ENCODE measurements at regions not wholly inside any gene's neighbourhood (a gene's known extent, or its start where the extent isn't known, plus 50 kb on each side); places are given as distances from the start of the nearest gene placed in this dataset.

DNA sequence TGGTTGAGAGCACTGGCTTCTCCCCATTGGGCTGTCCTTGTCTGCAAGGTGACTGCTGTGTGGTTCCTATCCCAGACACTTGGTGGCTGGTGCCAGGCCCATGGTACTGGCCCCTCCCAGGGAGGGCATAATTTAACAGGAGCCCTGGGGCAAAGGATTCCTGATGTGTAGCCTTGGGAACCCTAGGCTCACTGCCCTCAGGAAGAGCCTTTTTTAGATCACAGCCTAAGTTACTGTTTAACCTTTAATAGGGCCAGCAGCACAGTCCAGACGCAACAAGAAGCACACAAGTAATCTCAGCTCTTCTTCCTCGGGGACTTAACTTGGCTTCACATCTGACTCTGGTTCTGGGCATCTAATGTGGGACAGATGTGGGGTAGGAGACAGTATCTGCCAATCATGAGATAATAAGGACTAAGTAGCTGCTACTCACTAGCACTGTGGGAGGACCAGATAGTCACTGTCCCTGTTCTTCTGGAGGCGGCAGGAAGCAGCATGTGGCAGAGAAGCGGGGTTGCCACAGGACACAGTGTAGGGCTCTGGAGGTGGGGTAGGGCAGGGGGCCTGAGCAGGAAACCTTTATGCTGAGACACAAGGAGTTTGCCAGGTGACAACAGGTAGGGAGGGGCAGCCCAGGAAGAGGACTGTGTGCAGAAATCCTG is 136.3 kb downstream of the TMEM17 start:
- DNase-seq (ENCODE audit: low spot score): no peak

DNA sequence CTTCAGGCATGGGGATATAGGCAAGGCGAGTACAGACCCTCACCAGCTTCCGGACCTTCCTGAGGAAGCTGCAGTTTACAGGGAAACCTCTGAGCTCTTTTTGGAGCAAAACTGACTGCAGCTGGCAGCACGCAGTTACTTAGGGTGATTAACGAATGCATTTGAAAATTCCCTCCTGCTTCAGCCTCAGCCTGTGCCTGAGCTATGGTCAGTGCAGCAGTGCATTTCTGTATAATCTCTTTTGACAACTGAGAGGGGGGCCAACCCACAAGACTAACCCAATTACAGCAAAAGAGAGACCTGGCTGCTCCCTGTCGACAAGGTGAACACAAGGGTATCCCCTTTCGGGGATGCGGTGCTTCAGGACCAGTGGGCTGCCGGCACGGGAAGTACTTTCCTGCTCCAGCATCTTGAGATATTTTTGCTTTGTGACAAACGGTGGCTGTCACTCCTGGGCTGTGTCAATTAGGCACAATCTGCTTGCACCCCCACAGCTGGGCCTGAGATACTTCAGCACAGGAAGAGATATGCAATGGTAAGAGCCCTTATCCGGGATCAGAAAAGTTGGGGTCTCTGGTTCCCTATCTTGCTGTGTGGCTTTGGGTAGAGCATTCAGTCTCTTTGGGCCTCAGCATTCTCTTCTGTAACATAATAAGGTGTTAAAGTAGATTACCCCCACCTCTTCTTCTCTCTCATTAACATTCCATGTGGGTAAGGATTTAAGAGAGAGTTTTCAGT is 141.0 kb downstream of the TMEM17 start:
- DNase-seq (ENCODE audit: low spot score): no peak

DNA sequence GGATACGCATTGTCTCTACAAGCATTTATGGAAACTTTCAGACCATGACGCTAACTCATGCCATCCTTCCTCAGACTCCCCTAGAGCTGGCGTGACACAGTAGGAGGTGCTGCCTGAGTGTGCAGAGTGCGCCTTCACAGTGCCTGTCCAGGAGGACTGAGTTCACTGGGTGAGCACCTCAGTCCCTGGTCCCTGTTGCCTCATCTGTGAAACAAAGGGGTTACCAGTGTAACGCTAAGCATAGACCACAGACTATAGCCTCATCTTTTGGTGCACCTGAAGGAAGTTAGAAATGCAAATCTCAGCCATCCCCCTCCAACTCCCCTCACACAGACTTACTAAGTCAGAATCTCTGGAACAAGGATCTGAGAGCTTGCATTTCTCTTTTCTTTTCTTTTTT is 142.8 kb downstream of the TMEM17 start:
- no peak for DNase-seq (ENCODE audit: low spot score)

DNA sequence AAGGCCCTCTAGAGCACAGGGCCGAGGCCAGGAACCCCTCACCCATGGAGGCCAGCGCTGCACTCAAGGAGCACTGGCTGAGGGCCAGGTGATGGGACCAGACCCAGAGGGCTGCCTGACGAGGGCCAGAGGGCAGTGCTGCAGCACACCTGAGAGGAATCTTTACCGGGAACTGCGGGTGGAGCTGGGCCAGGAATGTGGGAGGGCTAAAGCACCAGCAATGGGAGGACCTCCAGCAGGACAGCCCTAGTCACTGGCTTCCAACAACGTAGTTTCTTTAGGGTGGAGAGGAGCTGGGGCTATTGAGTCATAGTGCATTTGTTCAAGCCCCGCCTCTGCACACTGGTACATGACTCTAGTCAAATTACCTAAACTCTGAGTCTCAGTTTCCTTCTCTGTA is 143.4 kb downstream of the TMEM17 start:
- DNase-seq (ENCODE audit: low spot score): no peak

DNA sequence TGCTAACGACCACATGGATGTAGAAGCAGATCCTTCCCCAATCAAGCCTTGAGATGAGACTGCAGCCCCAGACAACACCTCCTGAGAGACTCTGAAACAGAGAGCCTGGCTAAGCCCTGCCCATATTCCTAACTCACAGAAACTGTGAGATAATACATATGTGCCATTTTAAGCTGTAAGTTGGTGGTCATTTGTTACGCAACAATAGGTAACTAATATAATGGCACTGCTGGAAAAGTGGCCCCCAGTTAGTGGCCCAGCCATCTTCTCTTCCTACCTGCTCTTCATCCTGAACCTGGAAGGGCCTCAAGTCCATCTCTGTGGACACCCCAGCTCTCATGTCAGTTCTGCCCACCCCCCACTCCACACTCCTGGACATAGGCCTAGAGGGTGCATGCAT is 144.0 kb downstream of the TMEM17 start:
- no peak for DNase-seq (ENCODE audit: low spot score)

DNA sequence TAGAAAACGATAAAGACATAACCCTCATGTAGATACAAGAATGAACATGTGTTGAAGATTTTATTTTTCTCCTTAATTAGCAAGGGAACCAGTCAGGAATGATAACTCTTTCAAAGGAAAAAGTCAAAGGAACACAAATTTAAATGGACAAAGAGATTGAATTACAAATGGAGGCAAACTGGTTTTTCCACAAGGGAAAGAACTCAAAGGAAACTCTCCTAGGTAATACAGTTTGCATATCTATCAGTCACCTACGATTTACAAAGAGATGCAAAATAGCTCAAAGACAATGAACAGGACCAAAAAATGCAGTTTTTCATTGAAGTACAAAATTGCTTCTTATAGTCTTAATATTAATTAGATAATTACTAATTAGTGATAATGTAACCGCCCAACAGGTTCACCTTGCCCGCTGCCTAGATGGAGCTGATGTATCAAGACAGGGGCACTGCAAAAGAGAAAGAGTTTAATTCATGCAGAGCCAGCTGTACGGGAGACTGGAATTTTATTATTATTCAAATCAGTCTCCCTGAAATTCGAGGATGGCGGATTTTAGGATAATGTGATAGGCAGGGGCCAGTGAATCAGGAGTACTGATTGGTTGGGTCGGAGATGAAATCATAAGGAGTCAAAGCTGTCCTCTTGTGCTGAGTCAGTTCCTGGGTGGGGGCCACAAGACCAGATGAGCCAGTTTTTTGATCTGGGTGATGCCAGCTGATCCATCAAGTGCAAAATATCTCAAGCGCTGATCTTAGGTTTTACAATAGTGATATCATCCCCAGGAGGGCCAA is 151.0 kb downstream of the TMEM17 start:
- no peak for DNase-seq (ENCODE audit: low spot score)

DNA sequence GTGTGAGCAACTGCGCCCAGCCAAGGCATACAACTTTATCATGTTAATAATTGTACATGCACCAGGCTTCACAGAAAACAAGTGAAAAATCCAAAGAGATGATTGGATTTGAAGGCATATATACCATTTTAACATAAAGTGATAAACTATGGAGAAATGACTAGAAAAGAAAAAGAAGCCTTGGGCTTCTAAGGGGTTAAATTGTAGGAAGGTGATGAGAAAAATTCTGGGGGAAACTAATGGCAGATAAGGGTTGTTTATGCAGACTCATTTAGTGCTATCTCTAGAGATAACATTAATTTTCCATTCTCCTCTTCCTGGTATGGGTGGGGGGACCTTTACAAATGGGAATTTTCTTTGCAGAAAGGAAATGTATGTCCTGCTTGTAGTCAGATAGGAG is 154.0 kb downstream of the TMEM17 start:
- no peak for DNase-seq (ENCODE audit: low spot score)

DNA sequence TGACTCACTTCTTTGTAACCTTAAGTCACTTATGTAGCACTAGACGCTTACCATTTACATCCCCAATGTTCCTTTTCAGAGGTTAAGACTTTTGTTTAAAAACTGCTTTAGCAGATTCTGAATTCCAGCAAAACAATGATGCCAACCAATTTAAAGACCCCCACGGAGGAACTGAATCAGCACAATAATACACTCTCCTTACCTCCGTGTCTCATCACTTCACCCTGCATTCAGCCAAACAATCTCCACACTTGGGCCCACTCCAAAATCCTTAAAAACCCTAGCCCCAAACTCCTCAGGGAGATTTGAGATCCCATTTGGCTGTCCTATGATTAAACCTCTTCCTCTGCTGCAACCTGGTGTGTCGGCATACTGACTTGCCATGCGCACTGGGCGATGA is 153.9 kb downstream of the B3GNT2 start:
- no peak for DNase-seq (ENCODE audit: low spot score)

DNA sequence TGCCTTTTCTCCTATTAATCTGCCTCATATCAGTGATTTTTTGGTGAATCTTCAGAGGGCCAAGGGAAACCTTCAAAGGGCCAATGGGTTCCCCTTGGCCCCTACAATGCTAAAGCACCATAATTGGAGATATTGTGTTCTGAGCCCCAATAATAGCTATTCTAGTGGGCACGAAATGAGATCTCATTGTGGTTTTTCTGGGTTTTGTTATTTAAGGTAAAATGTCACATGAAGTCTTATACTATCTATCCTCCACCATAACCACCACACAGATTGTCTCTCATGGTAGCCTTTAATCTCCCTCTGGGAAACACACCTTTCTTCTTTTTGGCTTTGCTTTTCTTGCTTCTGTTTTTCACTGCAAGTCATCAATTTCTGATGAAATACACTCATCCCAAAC is 152.8 kb downstream of the B3GNT2 start:
- DNase-seq (ENCODE audit: low spot score): no peak

DNA sequence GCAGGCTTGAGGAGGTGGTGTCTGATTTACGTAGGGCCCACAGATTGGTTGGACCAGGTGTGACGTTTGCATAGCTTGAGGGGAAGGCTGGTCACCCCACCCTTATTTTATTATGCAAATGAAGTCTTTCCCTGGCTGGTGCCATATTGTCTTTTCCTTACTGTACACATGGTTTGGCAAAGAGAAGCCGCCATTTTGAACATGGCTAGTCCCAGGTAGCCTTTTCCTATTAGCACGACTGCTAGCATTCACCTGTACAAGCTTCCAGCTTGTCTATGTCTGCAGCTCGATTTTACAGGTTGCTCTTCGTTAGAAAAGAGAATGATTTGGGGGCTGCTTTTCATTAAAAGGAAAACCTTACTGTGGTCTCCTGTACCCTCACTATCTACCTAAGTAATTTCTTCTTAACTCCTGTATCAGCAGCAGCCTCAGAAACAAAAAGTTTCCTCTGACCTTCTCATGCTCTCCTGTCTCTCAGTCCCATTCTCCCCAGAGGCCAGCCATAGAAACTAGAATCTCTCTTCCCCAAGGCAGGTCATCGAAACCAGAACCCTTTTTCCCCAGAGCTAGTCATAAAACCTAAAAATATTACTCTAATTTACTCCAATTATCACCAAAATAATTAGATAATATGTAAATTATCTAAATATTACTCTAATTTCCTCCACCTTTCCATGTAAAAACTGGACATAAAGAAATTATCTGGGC is 151.8 kb downstream of the B3GNT2 start:
- no peak for DNase-seq (ENCODE audit: low spot score)

DNA sequence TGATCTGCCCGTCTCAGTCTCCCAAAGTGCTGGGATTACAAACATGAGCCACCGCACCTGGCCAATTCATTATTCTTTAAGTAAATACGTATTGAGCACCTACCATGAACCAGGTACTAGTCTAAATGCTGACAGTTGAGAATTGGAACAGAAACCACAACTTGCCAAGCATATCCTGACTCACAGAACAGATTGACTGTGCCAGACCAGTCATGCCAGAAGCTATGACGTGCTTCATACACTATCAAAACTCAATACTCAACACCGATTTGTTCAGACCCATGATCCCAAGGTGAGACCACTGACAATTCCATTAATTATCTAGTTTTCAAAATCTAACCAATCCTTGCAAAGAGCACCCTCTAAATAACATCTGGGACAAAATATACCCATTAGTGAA is 148.6 kb downstream of the B3GNT2 start:
- no peak for DNase-seq (ENCODE audit: low spot score)

DNA sequence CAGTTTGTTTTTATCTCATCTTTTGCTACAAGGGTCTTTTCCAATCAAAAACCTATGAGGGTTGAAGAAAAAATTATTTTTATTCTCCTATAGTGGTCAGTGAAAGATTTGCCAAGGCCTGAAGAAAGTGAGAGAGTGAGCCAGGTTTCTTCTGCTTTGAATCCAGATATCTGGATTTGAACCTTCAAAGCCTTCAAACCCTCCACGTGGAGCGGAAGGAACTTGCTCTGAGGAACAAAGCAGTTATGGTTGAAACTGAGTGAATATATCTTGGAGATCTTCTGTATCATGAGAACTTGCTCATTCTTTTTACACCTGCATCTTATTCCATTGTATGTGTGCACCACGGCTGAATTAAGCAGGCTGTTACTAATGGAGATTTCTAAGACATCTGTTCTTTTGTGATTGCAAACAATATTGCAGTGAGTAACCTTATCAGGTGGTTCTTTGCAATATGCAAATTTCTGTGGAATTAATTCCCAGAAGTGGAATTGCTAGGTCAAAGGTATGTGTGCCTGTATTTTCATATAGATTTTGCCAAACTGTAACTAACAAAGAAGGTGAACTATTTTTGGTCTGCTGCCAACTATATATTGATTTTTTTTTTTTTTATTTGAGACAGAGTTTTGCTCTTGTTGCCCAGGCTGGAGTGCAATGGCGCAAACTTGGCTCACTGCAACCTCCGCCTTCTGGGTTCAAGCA is 147.9 kb downstream of the B3GNT2 start:
- DNase-seq (ENCODE audit: low spot score): no peak

DNA sequence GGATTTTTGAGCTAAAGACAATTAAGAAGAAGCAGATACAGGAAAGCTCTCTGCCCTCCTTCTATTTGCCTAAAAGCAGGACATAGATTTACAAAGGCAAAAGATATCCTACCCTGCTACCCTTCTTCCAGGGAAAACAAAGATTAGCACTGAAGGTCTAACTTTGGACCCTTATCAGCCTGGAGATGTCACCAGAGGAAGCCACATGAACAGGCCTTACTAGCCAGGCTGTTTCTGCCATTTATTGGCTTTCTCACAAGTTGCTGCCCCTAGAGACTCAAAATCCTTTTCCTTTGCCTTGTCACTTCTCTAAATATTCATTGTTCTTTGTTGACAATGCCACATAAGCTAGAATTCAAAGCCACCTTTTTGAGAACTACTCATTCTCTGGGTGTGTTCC is 147.3 kb downstream of the B3GNT2 start:
- DNase-seq (ENCODE audit: low spot score): no peak

DNA sequence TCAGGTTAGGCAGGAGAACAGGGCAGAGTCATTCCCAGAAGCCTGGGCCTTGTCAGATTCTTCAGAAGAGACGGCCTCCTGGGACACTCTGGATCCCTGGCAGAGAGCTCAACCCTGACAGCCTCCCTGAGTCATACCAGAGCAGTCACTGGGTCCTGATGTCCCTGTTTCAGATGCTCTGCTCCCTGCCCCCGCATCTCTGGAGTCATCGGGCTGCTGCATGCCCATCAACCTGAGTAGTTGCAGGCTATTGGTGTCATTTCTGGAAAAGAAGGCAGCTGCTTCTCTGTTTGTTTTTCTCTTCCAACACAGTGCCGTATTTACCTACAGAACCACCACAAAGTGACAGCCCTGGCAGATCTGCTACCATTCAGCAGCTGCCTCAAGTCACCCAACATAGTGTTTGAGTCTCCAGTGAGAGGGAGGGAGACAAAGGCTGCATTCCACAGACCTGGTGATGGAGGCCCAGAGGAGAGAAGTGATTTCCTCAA is 145.1 kb downstream of the B3GNT2 start:
- no peak for DNase-seq (ENCODE audit: low spot score)

DNA sequence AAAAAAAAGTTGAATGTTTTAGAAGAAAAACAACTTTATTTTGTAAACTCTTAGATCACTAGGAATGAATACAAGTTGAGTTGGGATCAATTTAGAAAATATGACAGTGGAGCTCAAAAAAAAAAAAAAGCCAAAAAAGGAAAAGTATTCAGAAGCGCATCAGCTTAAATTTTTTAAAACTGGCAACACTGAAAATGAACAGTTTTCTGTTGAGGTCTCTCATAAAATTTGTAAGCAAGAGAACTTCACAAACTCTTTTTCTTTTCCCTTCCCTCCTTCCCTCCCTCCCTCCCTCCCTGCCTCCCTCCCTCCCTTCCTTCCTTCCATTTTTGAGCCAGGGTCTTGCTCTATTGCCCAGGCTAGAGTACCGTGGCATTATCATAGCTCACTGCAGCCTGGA is 143.9 kb downstream of the B3GNT2 start:
- DNase-seq (ENCODE audit: low spot score): no peak

DNA sequence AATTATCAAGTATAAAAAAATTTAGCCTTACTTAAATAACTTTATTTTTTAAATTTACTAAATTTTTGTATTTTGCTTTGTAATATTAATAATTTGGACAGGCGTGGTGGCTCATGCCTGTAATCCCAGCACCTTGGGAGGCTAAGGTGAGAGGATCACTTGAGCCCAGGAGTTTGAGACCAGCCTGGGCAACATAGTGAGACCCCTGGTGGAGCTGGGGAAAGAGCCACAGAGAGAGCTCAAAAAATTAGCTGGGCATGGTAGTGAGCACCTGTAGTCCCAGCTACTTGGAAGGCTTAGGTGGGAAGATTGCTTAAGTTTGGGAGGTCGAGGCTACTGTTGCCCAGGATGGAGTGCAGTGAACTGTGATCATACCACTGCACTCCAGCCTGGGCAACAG is 143.5 kb downstream of the B3GNT2 start:
- DNase-seq (ENCODE audit: low spot score): no peak

DNA sequence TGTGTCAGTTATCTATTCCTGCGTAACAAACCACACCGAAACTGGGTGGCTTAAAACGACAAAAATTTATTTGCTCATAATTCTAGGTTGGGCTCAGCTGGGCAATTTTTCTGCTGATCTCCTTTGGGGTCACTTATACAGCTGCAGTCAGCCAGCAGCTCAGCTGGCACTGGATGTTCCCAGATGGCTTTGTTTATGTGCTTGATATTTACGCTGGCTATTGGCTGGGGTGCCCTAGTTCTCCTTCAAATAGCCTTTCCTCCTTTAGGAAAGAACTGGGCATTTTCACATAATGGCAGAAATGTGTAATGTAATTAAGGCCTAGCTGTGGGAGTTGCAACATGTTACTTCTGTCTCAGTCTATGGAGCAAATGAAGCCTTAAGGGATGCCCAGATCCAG is 142.2 kb downstream of the B3GNT2 start:
- DNase-seq (ENCODE audit: low spot score): no peak

DNA sequence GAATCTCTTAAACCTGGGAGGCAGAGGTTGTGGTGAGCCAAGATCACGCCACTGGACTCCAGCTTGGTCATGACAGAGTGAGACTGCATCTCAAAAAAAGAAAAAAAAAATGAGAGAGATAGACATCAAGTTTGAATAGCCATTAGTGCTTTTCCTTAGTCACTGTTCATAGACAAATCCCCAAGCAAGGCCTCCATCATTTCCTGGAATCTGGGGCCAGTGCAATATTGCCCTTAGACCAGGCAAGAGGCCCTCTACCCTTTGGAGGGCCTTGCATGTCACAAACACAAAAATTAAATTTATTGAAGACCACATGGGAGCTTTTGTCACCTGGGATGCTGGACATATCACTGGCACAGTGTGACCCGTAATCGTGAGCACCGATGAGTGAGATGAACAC is 141.5 kb downstream of the B3GNT2 start:
- no peak for DNase-seq (ENCODE audit: low spot score)

DNA sequence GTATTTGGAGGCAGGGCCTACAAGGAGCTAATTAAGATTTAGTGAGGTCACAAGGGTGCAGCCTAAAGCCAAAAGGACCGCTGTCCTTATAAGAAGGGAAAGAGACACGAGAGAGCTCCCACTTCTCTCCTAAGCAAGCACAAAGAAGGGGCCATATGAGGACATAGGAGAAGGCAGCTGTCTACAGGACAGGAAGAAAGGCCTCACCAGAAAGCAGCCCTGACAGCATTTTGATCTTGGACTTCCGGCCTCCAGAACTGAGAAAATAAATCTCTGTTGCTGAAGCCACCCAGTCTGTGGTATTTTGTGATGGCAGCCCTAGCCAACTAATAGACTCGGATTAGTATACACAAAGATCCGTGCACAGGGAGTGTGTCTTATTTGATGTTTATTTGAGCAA is 139.7 kb downstream of the B3GNT2 start:
- DNase-seq (ENCODE audit: low spot score): no peak

DNA sequence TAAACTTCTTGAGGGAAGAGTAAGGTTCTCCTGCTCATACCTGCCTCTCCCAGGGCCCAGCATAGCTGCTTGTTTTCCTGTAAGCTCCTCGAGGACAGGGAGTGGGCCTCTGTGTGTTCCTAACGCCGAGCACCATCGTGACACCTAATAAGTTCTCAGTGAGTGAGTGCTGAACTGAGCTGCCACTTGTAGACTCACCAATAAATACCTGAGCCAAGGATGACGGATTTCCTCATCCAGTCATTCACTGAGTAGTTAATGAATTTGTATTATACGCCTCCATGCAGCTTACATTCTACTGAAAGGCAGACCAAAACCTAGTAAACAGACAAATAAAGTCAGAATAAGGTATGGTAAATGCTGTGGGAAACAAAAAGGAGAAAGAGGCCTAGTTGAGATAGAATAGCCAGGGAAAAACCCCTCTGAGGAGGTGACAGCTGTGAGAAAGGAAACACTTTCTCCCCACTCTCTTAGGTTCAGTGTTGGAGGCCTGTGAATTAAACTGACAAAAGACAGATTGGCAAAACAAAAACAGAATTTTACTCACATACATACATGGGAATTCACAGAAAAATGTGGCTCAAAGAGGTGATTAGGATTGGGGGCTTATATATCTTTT is 138.6 kb downstream of the B3GNT2 start:
- no peak for DNase-seq (ENCODE audit: low spot score)

DNA sequence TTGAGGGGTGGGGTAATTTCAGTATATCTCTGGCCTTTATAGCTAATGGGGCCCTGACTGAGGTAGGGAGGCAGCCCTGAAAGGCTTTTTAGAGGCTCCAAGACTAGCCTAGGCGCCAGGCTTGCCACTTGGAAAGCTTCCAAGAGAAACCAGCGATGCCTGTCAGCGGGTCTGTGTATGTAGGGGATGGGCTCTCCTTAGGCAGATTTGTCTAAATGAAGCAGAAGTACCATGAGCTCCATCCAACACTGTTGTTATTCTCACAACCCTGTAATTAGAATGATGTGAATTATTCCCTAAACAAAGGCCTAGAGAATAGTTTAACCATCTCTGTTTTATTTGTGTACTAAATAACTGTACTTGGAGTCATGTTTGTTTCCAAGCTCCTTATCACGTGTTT is 138.1 kb downstream of the B3GNT2 start:
- DNase-seq (ENCODE audit: low spot score): no peak

Measured in putamen (tissue), 1 donor.